ENCODE measurements at regions not wholly inside any gene's neighbourhood (a gene's known extent, or its start where the extent isn't known, plus 50 kb on each side); places are given as distances from the start of the nearest gene placed in this dataset.
A peak's percentile ranks its signal among the peaks of the same experiment; 100 is the strongest.

- H3K27ac ChIP-seq, result no peak overlapping the region
- WGBS, 2 donors, result 25% methylated on average over 1 of the region's 1 CpG; no CpG with 5 or more reads in 1 of the 2 donors
- no peaks in the 10 kb centered on the region for H3K9me3 ChIP-seq
- no peak for TF ChIP-seq POLR2A (IDR thresholded peaks at IDR 0.05)
- TF ChIP-seq, protein P1, sequence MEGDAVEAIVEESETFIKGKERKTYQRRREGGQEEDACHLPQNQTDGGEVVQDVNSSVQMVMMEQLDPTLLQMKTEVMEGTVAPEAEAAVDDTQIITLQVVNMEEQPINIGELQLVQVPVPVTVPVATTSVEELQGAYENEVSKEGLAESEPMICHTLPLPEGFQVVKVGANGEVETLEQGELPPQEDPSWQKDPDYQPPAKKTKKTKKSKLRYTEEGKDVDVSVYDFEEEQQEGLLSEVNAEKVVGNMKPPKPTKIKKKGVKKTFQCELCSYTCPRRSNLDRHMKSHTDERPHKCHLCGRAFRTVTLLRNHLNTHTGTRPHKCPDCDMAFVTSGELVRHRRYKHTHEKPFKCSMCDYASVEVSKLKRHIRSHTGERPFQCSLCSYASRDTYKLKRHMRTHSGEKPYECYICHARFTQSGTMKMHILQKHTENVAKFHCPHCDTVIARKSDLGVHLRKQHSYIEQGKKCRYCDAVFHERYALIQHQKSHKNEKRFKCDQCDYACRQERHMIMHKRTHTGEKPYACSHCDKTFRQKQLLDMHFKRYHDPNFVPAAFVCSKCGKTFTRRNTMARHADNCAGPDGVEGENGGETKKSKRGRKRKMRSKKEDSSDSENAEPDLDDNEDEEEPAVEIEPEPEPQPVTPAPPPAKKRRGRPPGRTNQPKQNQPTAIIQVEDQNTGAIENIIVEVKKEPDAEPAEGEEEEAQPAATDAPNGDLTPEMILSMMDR (IDR thresholded peaks at IDR 0.05), result no peak
- H3K4me3 ChIP-seq, result no peak overlapping the region
- H3K4me1 ChIP-seq, result peaks cover 0 to 31% (median 0%) of the 10 kb centered on the region in 3 donors
- no peak for DNase-seq
- H3K36me3 ChIP-seq, result no peaks in the 10 kb centered on the region
- intact Hi-C loops (cut with DNase I), result no loop called here
- peaks cover 0 to 78% (median 0%) of the 10 kb centered on the region in 4 donors for H3K27me3 ChIP-seq
These were observed 474.6 kb downstream of the EPHA4 start for GRCh38 chr2:221097568-221097915.

GRCh38 chr2:221097949-221098348 is 474.2 kb downstream of the EPHA4 start:
- intact Hi-C loops (cut with DNase I), result no loop called here
- no peaks in the 10 kb centered on the region for H3K9me3 ChIP-seq
- peaks cover 0 to 31% (median 0%) of the 10 kb centered on the region in 3 donors for H3K4me1 ChIP-seq
- 60 to 67% methylated on average over 7 of the region's 7 CpGs for WGBS, 2 donors
- peaks cover 0 to 78% (median 0%) of the 10 kb centered on the region in 4 donors for H3K27me3 ChIP-seq
- TF ChIP-seq, protein P1 (IDR thresholded peaks at IDR 0.05), result no peak
- no peak for TF ChIP-seq POLR2A (IDR thresholded peaks at IDR 0.05)
- no peak overlapping the region for H3K27ac ChIP-seq
- no peak overlapping the region for H3K4me3 ChIP-seq
- DNase-seq, result no peak
- no peaks in the 10 kb centered on the region for H3K36me3 ChIP-seq

DNA sequence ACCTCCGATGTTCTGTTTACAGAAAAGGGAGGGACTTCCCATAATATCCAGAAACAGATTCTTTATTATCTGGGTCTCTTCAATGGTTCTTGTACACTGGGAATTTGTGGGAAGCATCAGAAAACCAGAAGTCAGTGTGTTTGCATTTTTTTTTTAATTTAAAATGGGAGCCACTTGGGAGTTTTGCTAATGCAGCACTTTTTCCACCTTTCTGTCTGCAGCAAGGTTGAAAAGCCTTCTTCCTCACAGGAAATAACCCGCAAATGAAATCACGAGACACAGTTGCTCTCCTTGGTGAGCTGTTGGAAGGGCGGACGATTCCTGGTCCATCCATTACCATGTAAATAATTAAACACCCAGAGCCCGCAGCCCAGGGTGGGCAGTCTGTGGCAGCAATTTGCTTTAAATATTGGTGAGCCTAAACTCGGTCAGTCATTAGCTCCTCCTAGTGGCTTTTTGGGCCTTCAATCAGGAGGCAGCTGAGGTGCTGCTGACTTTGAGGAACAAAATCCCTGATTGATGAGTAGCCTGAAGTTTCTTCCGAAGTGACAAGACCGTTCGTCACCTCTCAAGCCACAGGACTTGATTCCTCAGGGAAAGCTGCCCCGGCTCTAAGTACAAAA is 471.5 kb downstream of the EPHA4 start:
- H3K4me3 ChIP-seq, result no peak overlapping the region
- no peaks in the 10 kb centered on the region for H3K36me3 ChIP-seq
- DNase-seq, result no peak
- H3K27me3 ChIP-seq, result peaks cover 0 to 76% (median 0%) of the 10 kb centered on the region in 4 donors
- TF ChIP-seq POLR2A (IDR thresholded peaks at IDR 0.05), result no peak
- TF ChIP-seq, protein P1 (IDR thresholded peaks at IDR 0.05), result no peak
- peaks cover 0 to 38% (median 10%) of the 10 kb centered on the region in 3 donors for H3K4me1 ChIP-seq
- intact Hi-C loops (cut with DNase I), result no loop called here
- no peak overlapping the region for H3K27ac ChIP-seq
- 71 to 80% methylated on average over 11 of the region's 11 CpGs for WGBS, 2 donors
- H3K9me3 ChIP-seq, result no peaks in the 10 kb centered on the region

- no peak overlapping the region for H3K4me3 ChIP-seq
- no peaks in the 10 kb centered on the region for H3K36me3 ChIP-seq
- TF ChIP-seq POLR2A (IDR thresholded peaks at IDR 0.05), result no peak
- TF ChIP-seq, protein P1 (IDR thresholded peaks at IDR 0.05), result no peak
- H3K27ac ChIP-seq, result no peak overlapping the region
- DNase-seq, result no peak
- no peaks in the 10 kb centered on the region for H3K9me3 ChIP-seq
- H3K4me1 ChIP-seq, result peaks cover 0 to 15% (median 10%) of the 10 kb centered on the region in 3 donors
- intact Hi-C loops (cut with DNase I), result no loop called here
- 58 to 78% methylated on average over 6 of the region's 6 CpGs for WGBS, 2 donors
- peaks cover 0 to 83% (median 0%) of the 10 kb centered on the region in 4 donors for H3K27me3 ChIP-seq
These were observed 469.0 kb downstream of the EPHA4 start for GRCh38 chr2:221102896-221103688.

DNA sequence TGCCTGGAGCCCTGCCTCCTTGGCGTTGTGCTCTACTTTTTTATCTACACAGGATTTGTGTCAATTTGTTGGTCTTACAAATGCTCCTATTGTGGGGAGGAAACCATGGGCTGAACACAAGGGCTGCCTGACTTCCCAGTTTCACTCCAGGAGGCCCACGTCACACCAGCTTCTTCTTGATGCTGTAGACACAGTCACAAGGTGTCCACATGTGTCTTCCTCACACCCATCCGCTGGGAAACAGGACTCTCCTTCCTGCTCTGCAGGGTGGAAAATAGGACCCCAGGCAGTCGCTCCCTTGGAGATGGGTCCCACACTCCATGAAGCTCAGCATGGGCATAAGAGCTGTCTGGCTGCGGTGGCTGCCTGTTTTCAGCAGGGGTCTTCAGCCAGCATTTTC is 468.2 kb downstream of the EPHA4 start:
- Histone ChIP-seq H3K4me1 (peaks cover 0 to 15% (median 10%) of the 10 kb centered on the region in 3 donors), H3K4me3 (peak overlapping the region in 1 of 4 donors; percentile 39), H3K27ac (no peak overlapping the region), H3K9me3 (no peaks in the 10 kb centered on the region), H3K27me3 (peaks cover 0 to 83% (median 0%) of the 10 kb centered on the region in 4 donors), H3K36me3 (no peaks in the 10 kb centered on the region)
- DNase-seq, result no peak
- TF ChIP-seq POLR2A (IDR thresholded peaks at IDR 0.05), result no peak
- TF ChIP-seq, protein P1 (IDR thresholded peaks at IDR 0.05), result no peak
- intact Hi-C loops (cut with DNase I), result no loop called here
- 61% methylated on average over 2 to 4 of the region's 5 CpGs for WGBS, 2 donors
